ENCODE measurements at regions not wholly inside any gene's neighbourhood (a gene's known extent, or its start where the extent isn't known, plus 50 kb on each side); places are given as distances from the start of the nearest gene placed in this dataset.

DNA sequence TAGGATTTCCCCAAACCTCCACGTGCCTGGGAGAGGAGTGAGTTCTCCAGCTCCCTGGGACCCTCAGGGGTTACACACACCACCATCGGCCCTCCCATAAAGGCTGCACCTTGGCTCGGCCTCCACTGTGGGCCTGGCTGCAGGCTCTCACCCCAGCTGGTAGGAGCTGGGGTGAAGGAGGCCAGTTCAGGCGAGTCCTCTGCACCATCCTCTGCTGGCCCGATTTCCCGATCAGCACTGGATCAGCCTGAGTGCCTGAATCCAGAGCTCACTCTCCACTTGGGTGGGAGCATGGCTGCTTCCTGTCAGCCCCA is 115.1 kb upstream of the RET start:
- WGBS, 2 experiments (ENCODE audit: extremely low coverage in 2 of 2, insufficient read length in 1 of 2) = 40% methylated on average over 1 of the region's 6 CpGs; no CpG with 5 or more reads in 1 of the 2 experiments

More for the DNA sequence above, 115.1 kb upstream of the RET start:
- Histone ChIP-seq H3K9me1 (ENCODE audit: insufficient read depth, low read length) (no peaks in the 10 kb centered on the region), H3K56ac (ENCODE audit: extremely low read depth, insufficient read depth, low read length) (no peak overlapping the region), H3K36me3 (ENCODE audit: control insufficient read depth, insufficient read depth, low read length) (no peaks in the 10 kb centered on the region), H4K91ac (ENCODE audit: insufficient read depth, low read depth, low read length) (no peak overlapping the region), H3K27ac (ENCODE audit: insufficient read depth, low read length) (no peak overlapping the region), H2AK5ac (ENCODE audit: low read depth, low read length) (no peak overlapping the region), H3K79me1 (ENCODE audit: low read depth in 1 of 2, low read length in 2 of 2) (no peaks in the 10 kb centered on the region), H2BK5ac (ENCODE audit: low read depth, low read length, poor library complexity, severe bottlenecking) (no peak overlapping the region), H3K4me3 (ENCODE audit: insufficient read depth, low read depth, low read length) (no peak overlapping the region), H3K27me3 (ENCODE audit: control insufficient read depth, insufficient read depth, low read length) (peaks cover 1% of the 10 kb centered on the region), H3K14ac (replicated peaks; ENCODE audit: low read depth, low read length) (no peak overlapping the region), H2BK15ac (ENCODE audit: low read depth, low read length) (no peak overlapping the region), H4K8ac (ENCODE audit: low read depth in 2 of 2, low read length in 2 of 2) (no peak overlapping the region), H3K9me3 (ENCODE audit: control insufficient read depth, insufficient read depth, low read length) (no peaks in the 10 kb centered on the region), H3K4ac (ENCODE audit: low read depth, low read length) (no peak overlapping the region), H3K4me2 (ENCODE audit: low read depth, low read length) (no peak overlapping the region), H3K9ac (ENCODE audit: low read depth, low read length) (no peak overlapping the region), H3K18ac (ENCODE audit: low read depth, low read length) (no peak overlapping the region), H4K5ac (ENCODE audit: low read depth, low read length) (no peak overlapping the region), H4K20me1 (ENCODE audit: insufficient read depth, low read length) (no peaks in the 10 kb centered on the region), H3K4me1 (ENCODE audit: control insufficient read depth, insufficient read depth, low read length) (no peaks in the 10 kb centered on the region), H2BK20ac (ENCODE audit: low read depth, low read length) (no peak overlapping the region), H2AFZ (replicated peaks; ENCODE audit: low read length, poor library complexity) (no peak overlapping the region), H2BK120ac (ENCODE audit: low read depth, low read length) (no peak overlapping the region), H2AK9ac (replicated peaks; ENCODE audit: low read depth, low read length, poor library complexity) (no peak overlapping the region), H3K23ac (ENCODE audit: low read depth, low read length) (no peak overlapping the region)
- ChIA-PET CTCF (no interaction called here), POLR2A (ENCODE audit: unreplicated experiment) (no interaction called here)
- no TSS peak for BruUV-seq (replicated peaks)
- intact Hi-C loops (cut with micrococcal nuclease) (no loop called here), dilution Hi-C loops (cut with HindIII; ENCODE audit: low sequenced_read_pairs, unreplicated experiment) (no loop called here), in situ Hi-C loops (cut with MboI; ENCODE audit: low sequenced_read_pairs) (no loop called here)
- DNase-seq (no peak), ATAC-seq (ENCODE audit: low read depth) (no peak)
- TF ChIP-seq RCOR1 (IDR thresholded peaks at IDR 0.05; ENCODE audit: insufficient replicate concordance, low read length) (no peak), SMC3 (IDR thresholded peaks at IDR 0.05; ENCODE audit: low read depth, low read length) (no peak), FOS (IDR thresholded peaks at IDR 0.05; ENCODE audit: low read depth, low read length) (no peak), RFX5 (IDR thresholded peaks at IDR 0.05; ENCODE audit: low read depth, low read length) (no peak)

Measured in IMR-90 (cell line).